H1 (cell line): ENCODE measurements at regions not wholly inside any gene's neighbourhood (a gene's known extent, or its start where the extent isn't known, plus 50 kb on each side); places are given as distances from the start of the nearest gene placed in this dataset.

Experiments
- BACH1 ChIP-seq: IDR thresholded peaks from 2 replicates; pipeline ENCODE4 v1.6.1; 2012; ENCODE audit warnings: low read length, improper control_type of control experiment
- CHD1 ChIP-seq: IDR thresholded peaks from 2 replicates; pipeline ENCODE4 v1.6.1; 2012; ENCODE audit warnings: low read depth, low read length, improper control_type of control experiment
- EZH2 ChIP-seq: fragments of 200-600 bp; sonication (generic); IDR thresholded peaks from 2 replicates; pipeline ENCODE4 v1.7.1; 2012; ENCODE audit warnings: low read depth, mild to moderate bottlenecking, moderate library complexity, low read length, inconsistent platforms; ENCODE audit not compliant: severe bottlenecking
- HDAC6 ChIP-seq: IDR thresholded peaks from one replicate; pipeline ENCODE4 v1.7.1; 2012; ENCODE audit warnings: low read depth, mild to moderate bottlenecking, inconsistent platforms, low read length, moderate library complexity
- JUN ChIP-seq: IDR thresholded peaks from 2 replicates; pipeline ENCODE4 v1.6.1; 2011; ENCODE audit warnings: low read depth, mild to moderate bottlenecking, improper control_type of control experiment, low read length
- POLR2AphosphoS5 ChIP-seq: IDR thresholded peaks from 2 replicates; pipeline ENCODE4 v1.6.1; 2011; ENCODE audit warnings: low read depth, low read length
- SIX5 ChIP-seq: IDR thresholded peaks from 2 replicates; pipeline ENCODE4 v1.6.1; 2011; ENCODE audit warnings: mild to moderate bottlenecking, low read depth, low read length
- SP1 ChIP-seq: IDR thresholded peaks from 2 replicates; pipeline ENCODE4 v1.6.1; 2011; ENCODE audit warnings: low read depth, low read length
- SUZ12 ChIP-seq: fragments of 200-600 bp; sonication (generic); IDR thresholded peaks from 2 replicates; pipeline ENCODE4 v1.6.1; 2012; ENCODE audit warnings: mild to moderate bottlenecking, inconsistent platforms, low read length, moderate library complexity, mixed read lengths
- ZNF274 ChIP-seq: IDR thresholded peaks from 2 replicates; pipeline ENCODE4 v1.7.0; 2012; ENCODE audit warnings: low read length, borderline replicate concordance; ENCODE audit errors: extremely low read depth

GRCh38 chr9:82539856-82540579, 522.9 kb downstream of the RASEF start (continued):
- no peak for TF ChIP-seq HDAC6
- TF ChIP-seq EZH2 = no peak
- no peak for TF ChIP-seq BACH1
- no peak for TF ChIP-seq SUZ12
- no peak for TF ChIP-seq CHD1
- no peak for TF ChIP-seq ZNF274
- no peak for TF ChIP-seq POLR2AphosphoS5
- TF ChIP-seq SP1 = no peak
- no peak for TF ChIP-seq JUN
- TF ChIP-seq SIX5 = no peak
- TF ChIP-seq, all 59 proteins: peak for 0
